SK-N-SH treated with all-trans-retinoic acid at 6 μM for 48 hours (cell line): ENCODE measurements at regions not wholly inside any gene's neighbourhood (a gene's known extent, or its start where the extent isn't known, plus 50 kb on each side); places are given as distances from the start of the nearest gene placed in this dataset.

ENCODE experiments used
- ATAC-seq: fragments of 200-7000 bp; cut with Tn5 transposase; 3 replicates; pipeline ENCODE4 v1.9.1; 2020; ENCODE audit warnings: mild to moderate bottlenecking, moderate library complexity
- ARNTL ChIP-seq: fragments of 450-650 bp; formaldehyde crosslinking; IDR thresholded peaks from 2 replicates; pipeline ENCODE4 v1.5.0; 2020; ENCODE audit warnings: low read depth, mild to moderate bottlenecking, moderate library complexity, borderline replicate concordance
- BACH2 ChIP-seq: fragments of 250-450 bp; sonication (Bioruptor Pico); IDR thresholded peaks from 2 replicates; pipeline ENCODE4 v1.9.0; 2021; ENCODE audit warnings: mild to moderate bottlenecking, borderline replicate concordance
- CSDC2 ChIP-seq: fragments of 250-450 bp; sonication (Bioruptor Pico); IDR thresholded peaks from 2 replicates; pipeline ENCODE4 v1.5.0; 2020; ENCODE audit warnings: mild to moderate bottlenecking, moderate library complexity
- ESRRG ChIP-seq: fragments of 250-450 bp; sonication (Bioruptor Pico); IDR thresholded peaks from 2 replicates; pipeline ENCODE4 v1.6.1; 2021; ENCODE audit warnings: mild to moderate bottlenecking
- GLIS3 ChIP-seq: fragments of 250-450 bp; sonication (Bioruptor Pico); IDR thresholded peaks from 2 replicates; pipeline ENCODE4 v1.5.0; 2020; ENCODE audit warnings: mild to moderate bottlenecking, moderate library complexity
- ISL1 ChIP-seq: fragments of 250-450 bp; sonication (Bioruptor Pico); IDR thresholded peaks from 2 replicates; pipeline ENCODE4 v2.1.2; 2022; ENCODE audit warnings: mild to moderate bottlenecking, moderate library complexity
- OSR1 ChIP-seq: fragments of 250-450 bp; sonication (Bioruptor Pico); IDR thresholded peaks from 2 replicates; pipeline ENCODE4 v1.8.0; 2022; ENCODE audit warnings: moderate library complexity, mild to moderate bottlenecking, inconsistent platforms
- PPARA ChIP-seq: fragments of 250-450 bp; sonication (Bioruptor Pico); IDR thresholded peaks from 2 replicates; pipeline ENCODE4 v1.5.0; 2020; ENCODE audit warnings: mild to moderate bottlenecking, borderline replicate concordance
- RARB ChIP-seq: fragments of 250-450 bp; sonication (Bioruptor Pico); IDR thresholded peaks from 2 replicates; pipeline ENCODE4 v1.8.0; 2021; ENCODE audit warnings: mild to moderate bottlenecking, moderate library complexity
- TCF4 ChIP-seq: fragments of 250-450 bp; sonication (Bioruptor Pico); IDR thresholded peaks from 2 replicates; pipeline ENCODE4 v1.8.0; 2021; ENCODE audit warnings: mild to moderate bottlenecking, moderate library complexity, borderline replicate concordance
- TOX ChIP-seq: fragments of 250-450 bp; sonication (Bioruptor Pico); IDR thresholded peaks from 2 replicates; pipeline ENCODE4 v1.8.0; 2021; ENCODE audit warnings: mild to moderate bottlenecking, moderate library complexity, borderline replicate concordance
- ZC3H10 ChIP-seq: fragments of 250-450 bp; sonication (Bioruptor Pico); IDR thresholded peaks from 2 replicates; pipeline ENCODE4 v1.5.1; 2021; ENCODE audit warnings: mild to moderate bottlenecking, moderate library complexity
- ZFP3 ChIP-seq: fragments of 250-450 bp; sonication (Bioruptor Pico); IDR thresholded peaks from 2 replicates; pipeline ENCODE4 v1.5.0; 2020; ENCODE audit warnings: mild to moderate bottlenecking, moderate library complexity
- ZFP30 ChIP-seq: fragments of 450-650 bp; formaldehyde crosslinking; IDR thresholded peaks from 2 replicates; pipeline ENCODE4 v1.5.0; 2022; ENCODE audit warnings: mild to moderate bottlenecking, moderate library complexity
- ZNF565 ChIP-seq: fragments of 450-650 bp; formaldehyde crosslinking; conservative IDR thresholded peaks from 2 replicates; pipeline ENCODE4 v1.5.0; 2020; ENCODE audit warnings: low read depth, mild to moderate bottlenecking, moderate library complexity
- ZNF70 ChIP-seq: fragments of 450-650 bp; formaldehyde crosslinking; IDR thresholded peaks from 2 replicates; pipeline ENCODE4 v1.5.0; 2020; ENCODE audit warnings: mild to moderate bottlenecking, moderate library complexity
- TF ChIP-seq, protein P1 (sequence below): fragments of 250-450 bp; sonication (Bioruptor Pico); IDR thresholded peaks from 2 replicates; pipeline ENCODE4 v1.5.1; 2020; ENCODE audit warnings: low read depth, mild to moderate bottlenecking, moderate library complexity
- TF ChIP-seq, protein P2 (sequence below): fragments of 250-450 bp; sonication (Bioruptor Pico); IDR thresholded peaks from 2 replicates; pipeline ENCODE4 v1.5.1; 2021; ENCODE audit warnings: mild to moderate bottlenecking, moderate library complexity
- TF ChIP-seq, protein P3 (sequence below): fragments of 250-450 bp; sonication (Bioruptor Pico); IDR thresholded peaks from 2 replicates; pipeline ENCODE4 v1.5.0; 2020; ENCODE audit warnings: mild to moderate bottlenecking, moderate library complexity
- TF ChIP-seq, protein P4 (sequence below): fragments of 250-450 bp; sonication (Bioruptor Pico); IDR thresholded peaks from 2 replicates; pipeline ENCODE4 v1.8.0; 2020; ENCODE audit warnings: mild to moderate bottlenecking, moderate library complexity, borderline replicate concordance

DNA sequence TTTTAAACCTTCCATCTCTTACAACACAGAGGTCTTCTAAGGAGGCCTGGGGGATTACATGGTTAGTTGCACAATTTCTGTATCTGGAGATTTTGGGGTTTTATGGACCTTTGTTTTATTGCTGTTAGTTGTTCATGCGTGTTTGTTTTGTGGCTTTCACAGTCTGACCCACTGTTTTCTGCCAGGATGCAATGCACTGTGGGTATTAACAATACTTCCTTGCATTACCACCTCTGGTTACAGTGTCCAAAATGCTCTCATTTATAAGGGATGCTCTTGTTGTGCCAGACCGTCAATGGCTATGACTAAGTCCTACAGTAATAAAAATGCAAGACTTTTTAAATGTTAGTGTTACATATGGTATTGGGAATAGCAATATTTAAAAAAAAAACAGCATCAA, 730.2 kb downstream of the KCTD8 start:
- no peak for TF ChIP-seq GLIS3 (CRISPR knock-in tag)
- TF ChIP-seq ZC3H10 (CRISPR knock-in tag) = no peak
- TF ChIP-seq TCF4 (CRISPR knock-in tag) = no peak
- no peak for TF ChIP-seq ZNF565 (CRISPR knock-in tag)
- no peak for TF ChIP-seq CSDC2 (CRISPR knock-in tag)
- no peak for TF ChIP-seq ESRRG (CRISPR knock-in tag)
- TF ChIP-seq, protein P1, sequence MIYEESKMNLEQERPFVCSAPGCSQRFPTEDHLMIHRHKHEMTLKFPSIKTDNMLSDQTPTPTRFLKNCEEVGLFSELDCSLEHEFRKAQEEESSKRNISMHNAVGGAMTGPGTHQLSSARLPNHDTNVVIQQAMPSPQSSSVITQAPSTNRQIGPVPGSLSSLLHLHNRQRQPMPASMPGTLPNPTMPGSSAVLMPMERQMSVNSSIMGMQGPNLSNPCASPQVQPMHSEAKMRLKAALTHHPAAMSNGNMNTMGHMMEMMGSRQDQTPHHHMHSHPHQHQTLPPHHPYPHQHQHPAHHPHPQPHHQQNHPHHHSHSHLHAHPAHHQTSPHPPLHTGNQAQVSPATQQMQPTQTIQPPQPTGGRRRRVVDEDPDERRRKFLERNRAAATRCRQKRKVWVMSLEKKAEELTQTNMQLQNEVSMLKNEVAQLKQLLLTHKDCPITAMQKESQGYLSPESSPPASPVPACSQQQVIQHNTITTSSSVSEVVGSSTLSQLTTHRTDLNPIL = no peak
- no peak for TF ChIP-seq TOX (CRISPR knock-in tag)
- no peak for TF ChIP-seq OSR1 (CRISPR knock-in tag)
- no peak for TF ChIP-seq BACH2
- TF ChIP-seq ZNF70 (CRISPR knock-in tag) = no peak
- TF ChIP-seq, protein P2, sequence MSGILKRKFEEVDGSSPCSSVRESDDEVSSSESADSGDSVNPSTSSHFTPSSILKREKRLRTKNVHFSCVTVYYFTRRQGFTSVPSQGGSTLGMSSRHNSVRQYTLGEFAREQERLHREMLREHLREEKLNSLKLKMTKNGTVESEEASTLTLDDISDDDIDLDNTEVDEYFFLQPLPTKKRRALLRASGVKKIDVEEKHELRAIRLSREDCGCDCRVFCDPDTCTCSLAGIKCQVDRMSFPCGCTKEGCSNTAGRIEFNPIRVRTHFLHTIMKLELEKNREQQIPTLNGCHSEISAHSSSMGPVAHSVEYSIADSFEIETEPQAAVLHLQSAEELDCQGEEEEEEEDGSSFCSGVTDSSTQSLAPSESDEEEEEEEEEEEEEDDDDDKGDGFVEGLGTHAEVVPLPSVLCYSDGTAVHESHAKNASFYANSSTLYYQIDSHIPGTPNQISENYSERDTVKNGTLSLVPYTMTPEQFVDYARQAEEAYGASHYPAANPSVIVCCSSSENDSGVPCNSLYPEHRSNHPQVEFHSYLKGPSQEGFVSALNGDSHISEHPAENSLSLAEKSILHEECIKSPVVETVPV (CRISPR knock-in tag) = no peak
- TF ChIP-seq ZFP3 (CRISPR knock-in tag) = no peak
- TF ChIP-seq ISL1 (CRISPR knock-in tag) = no peak
- no peak for TF ChIP-seq PPARA
- TF ChIP-seq, protein P3, sequence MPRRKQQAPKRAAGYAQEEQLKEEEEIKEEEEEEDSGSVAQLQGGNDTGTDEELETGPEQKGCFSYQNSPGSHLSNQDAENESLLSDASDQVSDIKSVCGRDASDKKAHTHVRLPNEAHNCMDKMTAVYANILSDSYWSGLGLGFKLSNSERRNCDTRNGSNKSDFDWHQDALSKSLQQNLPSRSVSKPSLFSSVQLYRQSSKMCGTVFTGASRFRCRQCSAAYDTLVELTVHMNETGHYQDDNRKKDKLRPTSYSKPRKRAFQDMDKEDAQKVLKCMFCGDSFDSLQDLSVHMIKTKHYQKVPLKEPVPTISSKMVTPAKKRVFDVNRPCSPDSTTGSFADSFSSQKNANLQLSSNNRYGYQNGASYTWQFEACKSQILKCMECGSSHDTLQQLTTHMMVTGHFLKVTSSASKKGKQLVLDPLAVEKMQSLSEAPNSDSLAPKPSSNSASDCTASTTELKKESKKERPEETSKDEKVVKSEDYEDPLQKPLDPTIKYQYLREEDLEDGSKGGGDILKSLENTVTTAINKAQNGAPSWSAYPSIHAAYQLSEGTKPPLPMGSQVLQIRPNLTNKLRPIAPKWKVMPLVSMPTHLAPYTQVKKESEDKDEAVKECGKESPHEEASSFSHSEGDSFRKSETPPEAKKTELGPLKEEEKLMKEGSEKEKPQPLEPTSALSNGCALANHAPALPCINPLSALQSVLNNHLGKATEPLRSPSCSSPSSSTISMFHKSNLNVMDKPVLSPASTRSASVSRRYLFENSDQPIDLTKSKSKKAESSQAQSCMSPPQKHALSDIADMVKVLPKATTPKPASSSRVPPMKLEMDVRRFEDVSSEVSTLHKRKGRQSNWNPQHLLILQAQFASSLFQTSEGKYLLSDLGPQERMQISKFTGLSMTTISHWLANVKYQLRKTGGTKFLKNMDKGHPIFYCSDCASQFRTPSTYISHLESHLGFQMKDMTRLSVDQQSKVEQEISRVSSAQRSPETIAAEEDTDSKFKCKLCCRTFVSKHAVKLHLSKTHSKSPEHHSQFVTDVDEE (CRISPR knock-in tag) = no peak
- no peak for ATAC-seq

DNA sequence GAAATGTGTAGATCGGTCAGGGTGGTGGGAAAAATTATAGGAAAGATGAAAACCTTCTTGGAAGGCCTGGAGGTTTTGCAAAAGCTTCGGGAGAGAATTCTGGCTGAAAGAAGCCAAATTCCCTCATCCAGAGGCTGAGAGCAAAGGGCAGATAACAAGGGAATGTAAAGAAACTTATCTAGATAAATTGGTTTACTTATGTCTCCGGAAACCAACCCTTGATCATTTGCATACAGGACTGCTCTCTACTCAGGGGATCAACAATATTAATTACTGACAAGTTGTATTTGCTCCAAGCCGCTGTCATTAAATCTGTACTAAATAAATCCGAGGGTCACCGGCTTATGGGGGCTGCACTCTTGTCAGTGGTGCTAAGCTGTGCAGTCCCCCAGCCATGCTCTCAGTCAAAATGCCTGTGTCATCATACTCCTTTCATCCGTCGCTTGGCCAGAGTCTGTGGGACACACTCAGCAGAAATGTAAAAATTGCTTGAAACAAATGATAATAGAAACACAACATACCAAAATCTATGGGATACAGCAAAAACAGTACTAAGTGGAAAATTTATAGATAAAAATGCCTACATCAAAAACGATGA, 715.7 kb downstream of the KCTD8 start:
- ATAC-seq = no peak
- no peak for TF ChIP-seq ESRRG (CRISPR knock-in tag)
- TF ChIP-seq ISL1 (CRISPR knock-in tag) = no peak
- TF ChIP-seq, protein P3 (CRISPR knock-in tag) = no peak
- TF ChIP-seq, protein P4, sequence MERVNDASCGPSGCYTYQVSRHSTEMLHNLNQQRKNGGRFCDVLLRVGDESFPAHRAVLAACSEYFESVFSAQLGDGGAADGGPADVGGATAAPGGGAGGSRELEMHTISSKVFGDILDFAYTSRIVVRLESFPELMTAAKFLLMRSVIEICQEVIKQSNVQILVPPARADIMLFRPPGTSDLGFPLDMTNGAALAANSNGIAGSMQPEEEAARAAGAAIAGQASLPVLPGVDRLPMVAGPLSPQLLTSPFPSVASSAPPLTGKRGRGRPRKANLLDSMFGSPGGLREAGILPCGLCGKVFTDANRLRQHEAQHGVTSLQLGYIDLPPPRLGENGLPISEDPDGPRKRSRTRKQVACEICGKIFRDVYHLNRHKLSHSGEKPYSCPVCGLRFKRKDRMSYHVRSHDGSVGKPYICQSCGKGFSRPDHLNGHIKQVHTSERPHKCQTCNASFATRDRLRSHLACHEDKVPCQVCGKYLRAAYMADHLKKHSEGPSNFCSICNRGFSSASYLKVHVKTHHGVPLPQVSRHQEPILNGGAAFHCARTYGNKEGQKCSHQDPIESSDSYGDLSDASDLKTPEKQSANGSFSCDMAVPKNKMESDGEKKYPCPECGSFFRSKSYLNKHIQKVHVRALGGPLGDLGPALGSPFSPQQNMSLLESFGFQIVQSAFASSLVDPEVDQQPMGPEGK (CRISPR knock-in tag) = no peak
- TF ChIP-seq TOX (CRISPR knock-in tag) = no peak
- no peak for TF ChIP-seq ZNF70 (CRISPR knock-in tag)

DNA sequence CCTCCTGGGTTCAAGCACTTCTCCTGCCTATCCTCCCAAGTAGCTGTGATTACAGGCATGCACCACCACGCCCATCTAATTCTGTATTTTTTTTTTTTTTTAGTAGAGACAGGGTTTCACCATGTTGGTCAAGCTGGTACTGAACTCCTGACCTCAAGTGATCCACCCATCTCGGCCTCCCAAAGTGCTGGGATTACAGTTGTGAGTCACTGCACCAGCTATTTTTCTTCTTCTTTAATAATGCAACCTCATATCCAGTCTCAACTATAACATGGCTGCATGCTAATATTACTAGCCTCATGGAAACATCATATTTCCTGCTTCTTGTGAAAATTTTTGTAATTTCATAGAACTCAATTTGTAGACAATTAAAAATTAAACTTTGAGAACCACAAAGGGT, 706.5 kb downstream of the KCTD8 start:
- ATAC-seq = no peak
- TF ChIP-seq, protein P4 (CRISPR knock-in tag) = no peak
- TF ChIP-seq RARB (CRISPR knock-in tag) (no peak), ZFP30 (CRISPR knock-in tag) (no peak), ZFP3 (CRISPR knock-in tag) (no peak), PPARA (no peak), GLIS3 (CRISPR knock-in tag) (no peak), ZNF70 (CRISPR knock-in tag) (no peak), ESRRG (CRISPR knock-in tag) (no peak), TCF4 (CRISPR knock-in tag) (no peak), OSR1 (CRISPR knock-in tag) (no peak), ARNTL (no peak), CSDC2 (CRISPR knock-in tag) (no peak)
- TF ChIP-seq, protein P1 = no peak
- TF ChIP-seq, protein P2 (CRISPR knock-in tag) = no peak
